ENCODE measurements at regions not wholly inside any gene's neighbourhood (a gene's known extent, or its start where the extent isn't known, plus 50 kb on each side); places are given as distances from the start of the nearest gene placed in this dataset.

DNA sequence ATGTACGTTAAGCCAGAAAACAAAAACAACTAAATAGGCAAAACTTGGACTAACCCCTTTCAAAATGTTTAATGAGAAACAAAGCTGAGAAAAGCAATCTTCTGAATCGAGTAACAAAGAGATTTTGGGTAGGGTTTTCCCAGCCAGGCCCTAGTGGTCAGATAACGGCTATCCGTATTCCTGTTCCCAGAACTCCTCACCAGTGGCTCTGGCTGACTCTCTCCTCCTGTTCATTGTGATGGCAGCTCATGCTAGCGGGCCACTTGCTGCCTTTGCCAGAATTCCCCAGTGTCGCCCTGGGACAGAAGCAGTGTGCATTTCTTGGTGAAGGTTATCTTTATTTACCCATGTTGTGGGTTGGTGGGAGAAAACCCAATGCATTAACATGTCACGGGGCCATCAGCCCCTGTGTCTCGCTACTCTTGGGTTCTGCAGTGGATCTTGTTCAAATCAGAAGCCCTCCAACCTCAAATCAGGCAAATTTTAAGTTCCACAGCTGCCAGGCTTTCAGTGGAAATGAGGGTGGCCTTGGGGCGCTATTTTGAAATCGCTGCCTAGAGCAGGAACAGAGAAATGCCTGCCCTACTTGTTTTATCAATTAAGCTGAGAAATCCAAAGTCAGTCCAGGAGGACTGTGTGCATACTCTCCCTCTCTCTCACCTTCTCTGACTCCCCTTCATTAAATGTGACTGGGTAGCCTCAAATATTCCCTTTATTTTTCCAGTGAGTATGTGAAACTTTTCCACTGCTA lies 164.5 kb upstream of the NPVF start:
- DNase-seq (ENCODE audit: low spot score), result no peak

DNA sequence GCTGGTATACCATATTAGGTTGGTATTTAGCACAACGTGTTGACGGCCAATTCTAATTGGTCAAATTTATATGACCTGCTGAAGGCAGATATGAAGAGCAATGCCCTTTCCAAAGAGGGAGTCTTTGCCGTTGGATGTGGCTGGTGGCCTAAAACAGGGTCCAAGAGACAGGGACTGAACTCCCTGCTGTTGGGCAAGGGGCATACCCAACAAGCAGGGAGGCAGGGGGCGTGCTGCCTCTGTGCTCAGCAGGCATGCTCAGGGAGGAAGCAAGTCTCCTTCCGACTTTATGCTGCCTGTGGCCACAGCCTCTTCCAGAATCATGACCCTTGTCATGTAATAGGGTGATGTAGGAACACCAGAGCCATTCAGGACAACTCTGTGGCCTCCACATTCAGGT lies 167.7 kb upstream of the NPVF start:
- DNase-seq (ENCODE audit: low spot score), result no peak

DNA sequence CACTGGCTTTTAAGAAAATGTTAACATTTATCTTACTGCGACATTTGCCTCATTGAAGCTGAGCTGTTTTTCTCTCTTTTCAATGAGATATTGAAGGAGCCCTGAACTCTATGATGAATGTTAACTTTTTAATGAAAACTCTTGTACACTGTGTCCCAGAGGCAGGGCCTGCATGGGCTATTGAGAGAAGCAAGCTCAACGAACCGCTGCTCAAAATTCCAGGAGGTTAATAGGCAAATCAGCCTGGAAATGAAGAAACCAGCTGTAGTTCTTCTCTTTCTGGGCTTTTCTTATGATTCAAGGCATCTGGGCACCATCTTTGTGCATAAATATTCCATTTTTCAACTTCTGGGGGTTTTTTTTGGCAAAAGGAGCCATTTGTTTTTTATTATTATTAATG lies 168.4 kb upstream of the NPVF start:
- no peak for DNase-seq (ENCODE audit: low spot score)

DNA sequence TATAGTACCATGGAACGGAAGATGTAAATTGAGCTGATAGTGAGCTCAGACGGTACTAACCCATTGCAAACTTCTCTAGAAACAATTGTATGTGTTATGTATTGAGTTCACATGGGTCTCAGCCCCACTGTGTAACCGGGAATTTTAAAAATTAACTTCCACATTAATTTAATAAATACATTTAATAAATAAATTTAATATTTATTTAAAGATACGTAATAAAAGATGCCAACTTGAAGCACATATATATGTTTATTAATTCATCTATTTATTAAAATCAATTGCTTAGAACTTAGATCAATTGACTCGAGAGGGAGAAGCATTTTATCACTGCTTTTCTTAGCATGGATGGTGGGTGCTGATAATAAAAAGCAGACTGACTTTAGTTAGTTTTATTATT lies 170.1 kb upstream of the NPVF start:
- DNase-seq (ENCODE audit: low spot score), result no peak

DNA sequence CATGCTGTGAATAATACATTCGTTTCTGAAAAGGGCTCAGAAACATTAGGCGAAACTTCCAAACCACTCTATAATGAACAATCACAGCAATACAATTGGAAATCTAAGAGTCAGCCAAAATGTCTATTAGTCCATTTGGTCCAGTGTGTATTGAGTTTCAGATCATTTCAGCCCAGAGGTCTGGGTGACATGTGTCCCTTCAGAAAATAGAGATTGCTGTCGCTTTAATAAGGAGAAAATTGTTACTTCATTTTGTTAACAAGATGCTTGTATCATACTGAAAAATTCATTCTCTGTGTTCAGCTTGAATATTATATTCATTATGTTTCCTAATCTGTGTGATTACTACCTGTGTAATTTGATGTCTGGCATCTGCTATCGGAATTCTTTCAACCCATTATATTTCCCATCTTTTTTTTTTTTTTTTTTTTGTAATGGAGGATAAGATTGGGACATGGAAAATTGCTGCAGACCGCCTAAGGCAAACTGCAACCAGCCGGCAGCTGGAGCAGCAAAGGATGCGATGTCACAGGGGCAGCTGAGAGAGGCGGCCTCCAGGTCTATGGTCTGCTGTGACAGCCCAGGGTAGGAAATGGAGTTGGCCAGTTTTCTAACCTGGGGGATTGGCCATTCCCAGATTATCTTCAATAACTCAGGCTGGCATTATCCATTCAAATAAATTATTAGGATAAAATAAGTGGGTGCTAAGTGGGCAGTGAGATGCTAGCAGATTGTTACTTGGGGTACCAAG lies 170.9 kb upstream of the NPVF start:
- DNase-seq (ENCODE audit: low spot score), result no peak

DNA sequence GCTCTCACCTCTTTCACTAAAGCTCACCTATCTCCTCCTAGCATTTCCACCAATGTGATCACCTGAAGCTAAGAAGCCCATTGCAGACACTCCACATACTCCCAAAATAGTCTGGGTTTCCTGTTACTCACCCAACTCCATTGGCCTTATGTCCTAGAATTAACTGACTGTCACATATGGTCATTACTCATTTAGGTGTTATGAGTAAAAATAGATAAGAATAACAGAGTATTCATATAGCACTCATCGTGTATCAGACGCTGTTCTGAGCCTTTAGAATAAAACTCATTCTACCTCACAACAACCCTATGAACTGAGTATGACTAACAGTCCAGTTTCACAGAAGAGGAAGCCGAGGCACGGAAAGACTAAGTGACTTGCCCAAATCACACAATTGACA lies 174.2 kb upstream of the NPVF start:
- DNase-seq (ENCODE audit: low spot score), result no peak

DNA sequence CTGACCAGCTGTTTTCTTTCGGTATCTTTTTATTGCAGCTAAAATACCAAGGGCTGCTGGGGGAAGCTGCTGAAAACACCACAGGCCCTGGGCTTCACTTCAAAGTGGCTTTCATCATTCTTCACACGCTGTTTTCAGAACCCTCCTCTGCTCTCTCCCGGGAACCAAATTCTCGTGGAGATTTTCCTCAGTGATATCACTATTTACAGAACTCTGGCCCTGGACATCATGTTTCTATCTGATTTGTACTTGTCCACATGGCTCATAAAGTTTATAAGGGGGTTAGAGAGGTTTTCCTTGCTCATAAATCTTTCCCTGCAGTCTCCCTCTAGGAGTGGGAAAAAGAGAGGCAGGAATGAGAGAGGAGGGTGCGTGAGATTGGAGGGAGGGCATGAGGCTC lies 177.4 kb upstream of the NPVF start:
- no peak for DNase-seq (ENCODE audit: low spot score)

DNA sequence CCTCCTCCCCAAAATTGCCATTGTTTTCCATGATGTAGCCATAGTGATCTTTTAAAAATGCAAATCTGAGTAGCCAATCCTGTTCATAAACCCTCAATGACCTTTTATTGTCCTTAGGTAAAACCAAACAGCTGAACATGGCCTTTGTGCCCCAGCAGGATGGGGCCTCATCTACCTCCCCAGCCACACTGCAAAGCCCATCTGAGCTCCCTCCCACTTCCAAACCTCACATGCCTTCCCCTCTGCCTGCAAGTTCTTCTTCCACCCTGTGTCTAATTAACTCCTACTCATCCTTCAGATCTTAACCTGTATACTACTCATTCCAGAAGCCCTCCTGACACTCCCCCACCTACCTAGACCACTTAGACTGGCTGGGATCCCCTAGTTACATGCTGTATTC lies 178.8 kb upstream of the NPVF start:
- DNase-seq (ENCODE audit: low spot score), result no peak

DNA sequence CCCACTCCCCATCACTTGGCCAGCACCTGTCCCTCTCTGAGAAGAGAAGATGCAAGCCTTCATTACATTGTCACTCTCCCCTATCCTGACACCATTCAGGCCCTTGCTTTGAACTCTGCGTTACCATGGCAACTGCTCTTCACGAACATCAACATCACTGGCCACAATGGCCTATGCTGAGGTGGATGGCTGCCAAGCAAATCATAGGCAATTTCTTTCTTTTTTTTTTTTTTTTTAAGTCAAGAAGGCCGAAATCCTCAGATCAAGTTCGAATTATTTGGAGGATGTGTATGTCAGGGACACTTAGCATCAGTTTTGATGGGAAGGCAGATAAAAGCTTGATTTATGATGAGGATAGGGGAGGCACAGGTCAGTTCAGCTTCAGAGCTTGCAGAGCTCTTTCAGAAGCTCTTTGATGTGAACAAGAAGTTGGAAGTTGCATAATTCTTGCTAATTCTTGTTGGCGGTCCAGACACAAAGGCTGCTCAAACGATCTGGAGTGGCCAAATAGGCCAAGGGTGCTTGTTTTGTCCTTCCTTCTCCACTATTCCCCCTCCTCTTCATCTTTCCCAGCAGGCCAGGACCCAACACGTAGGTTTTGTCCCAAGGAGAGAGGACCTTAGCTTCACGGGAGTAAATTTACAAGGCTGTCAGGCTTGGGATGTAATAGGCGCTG lies 179.9 kb upstream of the NPVF start:
- no peak for DNase-seq (ENCODE audit: low spot score)

DNA sequence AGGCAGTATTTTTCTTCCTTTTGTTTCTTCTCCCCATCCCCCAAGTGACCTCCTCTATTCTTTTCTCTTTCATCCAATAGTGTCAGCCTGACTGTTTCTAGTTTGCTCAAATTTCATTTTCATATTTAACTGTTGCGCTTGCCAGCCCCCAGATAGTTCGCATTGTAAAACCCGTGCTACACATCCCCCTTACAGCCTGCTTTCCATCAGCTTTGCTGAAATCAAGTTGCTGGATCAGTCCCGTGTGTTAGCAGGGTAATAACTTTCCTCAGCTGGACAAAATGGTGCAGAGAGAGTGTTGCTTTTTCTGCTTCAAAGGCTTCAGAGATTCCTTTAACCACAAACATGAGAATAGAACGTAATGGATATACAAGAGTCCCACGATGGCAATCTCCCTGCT lies 180.6 kb upstream of the NPVF start:
- no peak for DNase-seq (ENCODE audit: low spot score)

DNA sequence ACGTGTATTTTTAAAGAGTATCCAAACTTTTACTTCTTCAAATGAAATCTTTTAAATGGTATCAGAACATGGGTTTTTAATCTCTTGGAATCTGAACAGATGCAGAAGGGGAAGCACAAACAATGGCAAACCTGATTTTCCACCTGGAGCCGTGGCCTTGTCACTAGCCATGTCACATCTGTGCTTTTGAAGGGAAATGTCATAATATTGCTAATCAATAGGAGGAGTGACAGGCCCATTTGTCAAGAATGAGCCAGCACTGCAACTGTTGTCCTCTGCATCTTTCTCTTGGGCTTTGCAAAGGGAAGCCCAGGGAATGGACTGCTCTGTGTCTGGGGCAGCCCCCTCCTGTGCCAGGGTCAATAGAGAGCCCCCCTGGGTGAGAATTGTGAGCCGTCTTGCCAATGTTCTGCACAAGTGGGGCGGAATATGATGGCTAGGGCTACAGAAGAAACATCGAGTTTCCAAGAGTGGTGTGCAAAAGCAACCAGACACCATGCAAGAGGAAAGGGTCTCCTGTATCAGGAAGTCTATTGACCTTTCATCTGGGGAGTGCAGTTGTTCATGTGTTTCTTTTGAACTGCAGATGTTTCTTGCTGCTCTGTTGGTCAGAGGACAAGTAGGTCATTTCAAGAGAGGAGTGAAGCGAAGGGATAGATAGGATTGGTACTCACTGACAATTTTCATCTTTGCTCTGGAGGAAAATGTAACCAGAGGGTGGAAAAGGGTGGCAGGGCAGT lies 181.8 kb upstream of the NPVF start:
- no peak for DNase-seq (ENCODE audit: low spot score)

DNA sequence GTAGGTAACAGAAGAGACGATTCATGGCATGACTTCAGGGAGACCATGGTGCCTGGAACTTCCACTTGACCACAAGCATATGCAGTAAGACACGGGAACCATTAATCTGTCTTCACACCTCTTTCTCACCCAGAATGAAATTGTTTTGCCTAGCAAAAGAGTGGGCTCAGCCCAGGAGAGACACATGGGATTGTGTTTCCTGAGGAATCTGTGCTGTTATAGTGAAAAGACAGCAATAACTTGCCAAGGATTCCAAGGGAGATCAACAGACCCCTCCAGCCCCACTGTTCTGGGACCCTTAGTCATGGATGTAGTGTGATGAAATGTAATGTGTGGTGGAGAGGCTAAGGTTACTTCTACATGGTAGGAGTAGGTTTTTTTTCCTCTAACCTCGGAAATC lies 192.5 kb upstream of the NPVF start:
- no peak for DNase-seq (ENCODE audit: low spot score)

DNA sequence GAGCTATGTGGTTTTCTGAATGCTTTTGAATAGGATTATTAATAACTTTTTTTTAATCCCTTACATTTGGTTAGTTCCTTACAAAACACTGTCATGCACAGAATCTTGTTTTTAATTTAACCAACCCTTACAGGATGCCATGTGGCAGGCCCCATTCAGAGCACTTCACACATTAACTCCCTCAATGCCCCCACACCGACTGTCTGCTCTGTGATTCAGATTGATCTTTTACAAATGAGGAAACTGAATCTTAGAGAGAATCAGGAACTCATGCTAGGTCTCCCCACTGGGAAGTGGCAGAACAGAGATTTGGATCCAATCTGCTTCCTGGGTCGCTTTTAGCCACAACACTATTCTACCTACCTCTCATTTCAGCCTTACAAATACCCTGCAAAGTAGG lies 195.8 kb upstream of the NPVF start:
- DNase-seq (ENCODE audit: low spot score), result no peak

DNA sequence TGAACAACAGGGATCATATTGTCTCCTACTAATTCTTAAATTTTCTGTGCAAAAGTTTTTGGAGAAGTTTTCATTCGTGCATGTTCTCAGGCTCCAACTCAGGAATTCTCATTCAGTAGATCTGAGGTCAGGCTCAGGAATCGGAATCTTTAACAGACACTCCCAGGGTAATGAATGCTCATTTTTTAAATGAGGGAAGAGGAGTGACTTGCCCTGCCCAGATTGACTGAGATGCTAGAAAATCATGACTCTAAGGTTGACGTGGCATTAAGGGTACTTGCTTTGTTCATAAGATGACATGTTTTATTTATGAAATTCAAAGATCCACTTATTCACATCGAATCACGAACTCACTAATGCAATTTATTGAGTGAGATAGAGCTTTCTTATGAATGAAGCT lies 196.6 kb upstream of the NPVF start:
- no peak for DNase-seq (ENCODE audit: low spot score)

DNA sequence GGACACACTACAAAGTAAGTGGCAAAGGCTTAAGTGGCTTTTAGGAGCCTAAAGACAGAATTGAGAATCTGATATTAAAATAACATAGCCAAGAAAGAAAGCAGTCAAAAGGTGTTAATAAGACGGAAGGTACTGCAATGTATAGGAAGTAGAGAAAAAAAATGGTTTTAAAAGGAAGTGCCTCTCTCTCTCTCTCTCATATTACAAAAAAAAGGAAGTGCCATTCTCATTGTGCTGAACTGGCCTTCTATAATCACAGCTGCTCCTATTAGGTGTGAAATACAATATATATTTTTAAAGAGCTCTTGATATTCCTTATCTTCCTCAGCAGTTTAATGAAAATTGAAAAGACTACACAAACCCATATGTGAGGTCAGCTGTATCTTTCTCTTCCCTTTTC lies 199.4 kb upstream of the NPVF start:
- DNase-seq (ENCODE audit: low spot score), result no peak

DNA sequence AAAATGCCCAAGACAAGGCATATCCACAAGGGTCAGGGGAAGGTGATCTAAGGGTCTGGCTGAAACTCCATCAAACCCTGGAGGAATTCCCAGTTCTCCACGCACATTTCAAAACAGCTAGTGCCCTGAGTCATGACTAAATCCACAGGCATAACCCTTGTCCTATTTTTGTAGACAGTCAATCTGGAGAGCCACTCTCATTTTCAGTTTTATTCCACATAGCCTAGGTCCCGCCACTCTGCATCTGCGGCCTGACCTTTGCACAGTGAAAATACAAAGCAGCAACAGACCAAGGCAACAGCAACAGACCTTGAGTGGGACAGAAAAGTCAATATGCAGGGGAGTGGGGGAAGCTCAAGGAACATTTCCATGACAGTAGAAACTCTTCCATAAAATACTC lies 201.4 kb upstream of the NPVF start:
- no peak for DNase-seq (ENCODE audit: low spot score)

DNA sequence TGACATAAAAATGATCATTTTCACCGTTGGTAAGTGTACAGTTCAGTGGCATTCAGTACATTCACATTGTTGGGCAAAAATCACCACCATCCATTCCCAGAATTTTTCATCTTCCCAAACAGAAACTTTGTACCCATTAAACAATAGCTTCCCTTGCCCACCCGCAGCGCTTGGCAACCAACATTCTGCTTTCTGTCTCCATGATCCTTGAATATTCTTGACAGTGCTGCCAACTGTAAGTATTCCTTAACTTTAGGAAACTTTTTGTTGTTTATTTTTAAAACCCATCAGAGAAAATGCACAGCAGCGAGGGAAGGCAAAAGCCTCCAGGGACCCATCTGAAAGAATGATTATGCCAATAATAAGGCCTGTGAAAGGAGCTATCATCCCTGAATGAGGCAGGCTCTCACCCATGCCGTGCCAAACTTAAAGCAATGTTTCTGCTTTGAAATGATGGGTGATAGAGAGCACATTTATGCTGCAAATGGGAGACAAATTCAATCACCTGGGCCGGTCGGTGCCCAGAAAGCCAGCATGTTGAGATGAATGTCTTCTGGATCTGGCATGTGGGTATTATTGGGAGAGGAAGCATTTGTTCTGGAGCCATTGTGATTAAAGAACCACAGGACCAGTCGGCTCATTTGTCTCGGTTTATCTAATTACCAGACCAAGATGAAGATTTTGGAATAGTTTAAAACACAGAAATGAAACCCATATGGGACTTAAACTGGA lies 202.1 kb upstream of the NPVF start:
- DNase-seq (ENCODE audit: low spot score), result no peak

DNA sequence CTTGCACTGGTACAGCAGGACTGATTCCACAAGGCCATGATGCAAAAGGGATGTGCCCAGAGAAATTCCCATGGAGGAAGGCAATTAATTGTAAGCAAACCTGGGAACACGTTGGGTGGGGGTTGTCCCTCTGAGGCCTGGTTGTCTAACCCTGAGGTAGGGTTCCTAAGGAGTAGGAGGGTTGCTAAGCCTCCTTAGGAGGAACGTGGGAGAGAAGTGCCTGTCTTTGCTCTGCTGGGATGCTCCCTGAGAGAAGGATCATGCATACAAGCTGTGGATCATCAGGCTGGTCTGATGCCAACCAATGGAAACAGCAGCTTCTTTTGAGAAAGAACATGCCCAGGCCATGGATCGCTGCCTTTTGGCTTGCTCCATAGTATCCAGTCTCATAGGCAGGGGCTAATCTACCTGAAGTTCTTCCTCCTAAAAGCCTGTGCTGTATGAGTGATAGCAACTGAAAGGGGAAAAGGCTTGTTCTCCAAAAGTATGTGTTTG lies 203.7 kb upstream of the NPVF start:
- DNase-seq (ENCODE audit: low spot score), result no peak

DNA sequence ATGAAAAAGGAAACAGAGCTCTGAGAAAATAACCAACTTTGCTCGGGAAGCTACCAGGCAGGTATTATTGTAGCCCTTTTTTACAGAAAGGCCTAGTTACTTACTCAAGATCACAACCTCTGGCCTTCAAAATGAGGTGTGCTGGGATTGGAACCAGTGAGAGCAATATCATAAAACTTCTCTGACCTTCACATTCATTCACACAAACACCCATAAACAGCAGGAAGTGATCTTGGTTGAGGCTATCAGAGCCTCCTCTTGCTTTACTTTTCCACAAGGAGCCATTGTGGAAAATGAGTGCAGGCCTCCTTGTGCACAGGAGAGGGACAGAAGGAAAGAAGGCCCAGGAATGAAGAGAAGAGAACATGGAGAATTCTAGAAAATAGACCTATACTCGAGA lies 204.5 kb upstream of the NPVF start:
- no peak for DNase-seq (ENCODE audit: low spot score)

DNA sequence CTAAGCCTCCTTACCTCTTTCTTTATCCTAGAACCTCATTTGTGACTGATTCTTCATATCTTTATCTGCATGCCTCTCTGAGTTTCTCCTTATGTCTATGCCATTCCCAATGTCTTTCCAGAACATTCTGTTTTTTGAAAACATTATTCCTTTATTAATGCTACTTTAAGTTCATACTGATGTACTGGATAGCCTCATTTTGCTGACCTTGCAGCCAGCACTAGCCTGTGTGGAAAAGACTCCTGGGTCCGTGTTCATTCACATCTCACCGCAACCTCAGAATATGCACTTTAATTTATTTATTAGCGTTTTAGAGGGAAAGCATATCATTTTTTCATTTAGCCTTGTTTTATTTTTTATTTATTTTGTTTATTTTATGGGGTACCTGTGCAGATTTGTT lies 208.1 kb upstream of the NPVF start:
- no peak for DNase-seq (ENCODE audit: low spot score)

DNA sequence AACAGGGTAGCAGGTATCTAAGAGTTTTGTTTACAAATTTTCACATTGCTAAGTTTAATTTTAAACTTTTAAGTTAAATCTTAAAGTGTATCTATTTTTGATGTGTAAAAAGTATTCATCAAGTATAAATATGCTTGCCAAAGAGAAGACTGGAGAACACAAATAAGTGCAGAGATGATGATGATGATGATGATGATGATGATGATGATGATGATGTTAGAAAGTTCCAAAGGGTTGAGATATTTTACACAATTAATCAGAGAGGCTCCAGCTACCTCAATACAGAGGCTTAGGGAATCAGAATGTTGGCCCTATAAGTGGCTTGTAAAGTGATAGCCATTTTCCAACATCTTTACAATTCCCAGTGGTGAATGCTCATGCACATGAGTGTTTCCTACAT lies 209.0 kb upstream of the NPVF start:
- no peak for DNase-seq (ENCODE audit: low spot score)
